ENCODE measurements at regions not wholly inside any gene's neighbourhood (a gene's known extent, or its start where the extent isn't known, plus 50 kb on each side); places are given as distances from the start of the nearest gene placed in this dataset.
A peak's percentile ranks its signal among the peaks of the same experiment; 100 is the strongest.

DNA sequence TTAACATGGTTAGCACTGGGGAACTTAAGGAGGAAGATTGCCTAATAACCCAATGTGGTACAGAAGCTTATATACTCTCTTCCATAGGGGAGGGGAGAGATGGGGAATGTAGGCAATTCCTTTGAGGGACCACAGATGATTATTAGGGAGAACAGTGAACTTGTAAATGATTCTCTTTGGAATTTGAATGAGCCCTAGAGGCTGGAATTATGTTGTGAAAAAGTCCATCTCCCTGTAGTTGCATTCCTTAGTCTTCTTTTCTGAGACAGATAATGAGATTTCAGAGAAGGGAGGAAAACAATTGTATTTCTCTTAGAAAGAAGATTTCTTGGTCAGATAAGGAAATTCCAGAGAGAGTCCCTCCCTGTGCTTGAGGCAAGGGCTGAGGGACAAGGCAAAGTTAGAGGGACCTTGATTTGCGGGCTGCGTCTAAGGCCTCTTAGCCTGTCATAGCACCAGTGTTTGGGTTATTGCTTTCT is 89.0 kb upstream of the HMCN1 start:
- no peak for DNase-seq

DNA sequence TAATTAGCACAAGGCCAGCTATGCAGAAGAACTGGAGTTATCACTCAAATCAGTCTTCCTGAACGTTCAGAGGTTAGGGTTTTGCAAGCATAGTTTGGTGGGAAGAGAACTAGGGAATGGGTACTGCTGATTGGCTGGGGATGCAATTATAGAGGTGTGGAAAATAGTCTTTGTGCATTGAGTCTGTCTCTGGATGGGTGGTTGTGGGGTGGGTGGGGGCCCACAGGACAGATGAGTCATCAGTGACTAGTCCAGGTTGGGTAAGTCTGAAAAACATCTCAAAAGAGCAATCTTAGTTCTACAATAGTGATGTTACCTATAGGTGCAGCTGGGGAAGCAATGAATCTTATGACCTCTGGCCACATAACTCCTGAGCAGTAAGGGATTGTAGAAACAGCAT is 89.7 kb upstream of the HMCN1 start:
- DNase-seq, result no peak

DNA sequence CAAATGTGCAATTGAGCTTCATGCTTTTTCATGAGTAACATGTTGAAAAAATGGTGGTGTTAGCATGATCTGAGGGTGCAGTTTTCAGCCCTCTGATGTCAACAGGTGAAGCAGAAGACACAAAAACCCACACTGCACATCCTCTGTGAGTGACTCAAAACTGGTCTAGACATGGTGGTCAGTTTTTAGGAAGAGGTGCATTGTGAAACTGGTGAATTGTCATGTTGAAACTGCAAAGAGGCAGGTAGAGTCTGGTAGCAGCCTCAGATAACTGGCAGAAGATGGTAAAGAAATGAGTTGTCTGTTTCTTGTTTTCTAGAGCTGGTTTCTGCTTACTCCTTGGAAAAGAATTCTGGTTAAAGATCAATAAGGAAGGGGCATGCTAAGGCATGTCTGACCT is 97.3 kb upstream of the HMCN1 start:
- no peak for DNase-seq

DNA sequence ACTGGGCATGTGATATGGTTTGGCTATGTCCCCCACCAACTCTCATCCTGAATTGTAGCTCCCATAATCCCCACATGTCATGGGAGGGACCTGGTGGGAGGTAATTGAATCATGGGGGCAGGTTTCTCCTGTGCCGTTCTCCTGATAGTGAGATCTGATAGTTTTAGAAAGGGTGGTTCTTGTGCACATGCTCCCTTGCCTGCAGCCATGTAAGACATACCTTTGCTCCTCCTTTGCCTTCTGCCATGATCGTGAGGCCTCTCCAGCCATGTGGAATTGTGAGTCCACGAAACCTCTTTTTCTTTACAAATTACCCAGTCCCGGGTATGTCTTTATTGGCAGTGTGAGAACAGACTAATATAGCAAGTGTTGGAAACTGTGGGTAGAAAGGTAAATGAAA is 99.5 kb upstream of the HMCN1 start:
- no peak for DNase-seq

DNA sequence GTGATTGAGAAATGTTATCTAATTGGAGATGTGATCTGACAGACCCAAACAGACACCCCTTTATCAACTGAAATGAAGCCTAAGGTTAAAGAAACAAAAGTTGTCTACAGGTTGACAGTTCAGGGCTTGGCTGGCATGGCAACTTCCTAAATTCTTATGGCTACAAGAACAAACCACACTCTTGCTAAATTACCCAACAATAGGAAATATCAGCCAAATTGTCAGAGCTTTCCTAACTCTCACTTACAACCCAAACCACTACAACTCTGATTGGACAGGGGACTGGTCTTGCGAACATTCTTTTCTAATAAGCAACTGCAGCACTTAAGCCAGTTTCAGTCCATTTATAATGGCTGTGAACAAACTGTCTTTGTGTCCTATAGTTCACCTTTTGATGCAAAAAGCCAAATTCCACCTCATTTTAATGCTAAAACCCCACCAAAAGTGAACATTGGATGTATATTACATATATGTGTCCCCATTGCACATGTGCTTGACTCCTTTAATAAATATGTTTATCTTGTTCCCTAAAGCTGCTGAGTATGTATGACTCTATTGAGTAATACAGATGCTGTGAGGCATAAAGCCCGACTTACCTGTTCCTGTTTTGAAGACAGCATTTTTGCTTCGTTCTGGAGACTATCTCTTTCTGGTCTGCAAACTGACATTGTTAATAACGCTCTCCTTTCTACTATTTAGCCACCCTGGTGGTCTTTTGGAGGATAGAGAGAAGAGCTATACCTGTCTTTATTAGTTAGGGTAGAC is 101.3 kb upstream of the HMCN1 start:
- no peak for DNase-seq

DNA sequence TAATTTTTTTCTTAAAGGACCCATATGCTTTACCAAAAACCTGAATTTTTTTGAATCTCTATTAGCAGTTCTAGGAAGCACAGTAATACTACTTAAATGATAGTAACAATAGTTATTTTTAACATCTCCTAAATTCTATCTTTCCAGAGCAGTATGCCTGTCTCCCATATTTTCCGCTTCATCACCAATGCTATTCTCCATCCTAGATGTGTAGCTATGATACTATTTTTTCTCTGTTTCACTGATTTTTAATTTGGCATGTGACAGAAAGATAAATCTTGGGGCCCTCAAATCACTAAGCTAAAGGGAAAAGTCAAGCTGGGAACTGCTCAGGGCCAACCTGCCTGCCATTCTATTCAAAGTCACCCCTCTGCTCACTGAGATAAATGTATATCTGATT is 102.3 kb upstream of the HMCN1 start:
- DNase-seq, result no peak

DNA sequence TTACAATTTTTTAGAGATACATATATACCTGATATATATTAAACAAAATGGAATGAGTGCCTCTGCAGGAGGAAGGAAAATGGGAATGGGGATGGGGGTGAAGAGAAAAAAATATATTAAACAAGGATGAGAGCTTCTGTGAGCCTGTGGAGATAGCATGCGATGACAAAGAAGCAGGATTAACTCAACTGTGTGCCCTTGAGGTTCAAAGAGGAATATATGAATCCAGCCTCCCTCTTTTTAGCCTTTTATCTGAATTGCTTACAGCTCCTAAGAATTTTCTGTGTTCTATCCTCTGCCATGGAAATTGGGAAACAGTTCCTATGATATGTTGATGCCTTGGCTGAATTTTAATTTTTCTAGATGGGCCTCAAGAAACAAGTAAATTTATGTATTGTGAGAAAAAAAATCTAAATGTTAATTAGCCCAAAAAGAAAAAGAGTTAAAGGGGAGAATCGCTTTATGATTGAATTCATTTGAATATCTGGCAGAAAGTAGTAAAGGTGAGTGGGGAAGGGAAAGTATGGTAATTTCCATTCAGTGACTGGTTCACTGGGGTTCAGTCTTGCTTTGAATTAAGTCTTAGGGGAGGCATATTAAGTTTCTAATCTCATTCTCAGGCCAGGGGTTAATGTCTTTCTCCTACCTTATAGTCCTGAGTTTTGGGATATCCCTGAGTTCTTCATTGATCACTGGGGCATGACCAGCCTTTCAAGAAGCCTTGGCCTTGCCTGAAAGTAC is 106.3 kb upstream of the HMCN1 start:
- no peak for DNase-seq

DNA sequence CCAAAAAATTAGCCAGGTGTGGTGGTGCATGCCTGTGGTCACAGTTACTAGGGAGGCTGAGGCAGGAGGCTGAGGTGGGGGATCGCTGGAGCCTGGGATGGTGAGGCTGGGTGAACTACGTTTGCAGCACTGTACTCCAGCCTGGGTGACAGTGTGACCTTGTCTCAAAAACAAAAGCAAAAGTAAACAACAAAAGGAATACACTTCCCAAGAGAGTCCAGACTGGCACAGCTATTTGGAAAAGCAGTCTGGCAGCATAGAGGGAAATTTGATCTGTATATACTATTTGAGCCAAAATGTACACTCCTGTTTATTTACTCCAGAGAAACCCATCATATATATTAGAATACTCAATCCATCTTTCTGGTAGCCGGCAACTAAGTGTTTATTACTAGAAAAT is 107.0 kb upstream of the HMCN1 start:
- DNase-seq, result no peak

DNA sequence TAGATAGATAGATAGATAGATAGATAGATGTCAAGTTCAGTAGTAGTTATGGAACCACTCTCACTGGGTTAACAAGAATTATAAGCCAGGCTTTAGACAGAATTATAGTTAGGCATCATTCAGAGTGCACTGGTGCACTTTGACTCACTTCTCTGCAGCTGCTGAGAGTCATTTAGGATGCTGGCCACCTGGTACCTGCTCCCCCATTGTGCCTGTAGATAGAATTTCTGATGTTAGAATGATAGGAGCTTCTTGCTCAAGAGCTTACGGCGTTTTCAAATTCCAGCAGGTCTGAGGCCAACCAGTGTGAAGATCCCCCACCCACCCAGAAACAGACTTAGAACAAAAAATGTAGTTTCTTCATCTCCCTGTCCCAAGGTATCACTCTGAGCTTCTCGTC is 107.8 kb upstream of the HMCN1 start:
- DNase-seq, result no peak

DNA sequence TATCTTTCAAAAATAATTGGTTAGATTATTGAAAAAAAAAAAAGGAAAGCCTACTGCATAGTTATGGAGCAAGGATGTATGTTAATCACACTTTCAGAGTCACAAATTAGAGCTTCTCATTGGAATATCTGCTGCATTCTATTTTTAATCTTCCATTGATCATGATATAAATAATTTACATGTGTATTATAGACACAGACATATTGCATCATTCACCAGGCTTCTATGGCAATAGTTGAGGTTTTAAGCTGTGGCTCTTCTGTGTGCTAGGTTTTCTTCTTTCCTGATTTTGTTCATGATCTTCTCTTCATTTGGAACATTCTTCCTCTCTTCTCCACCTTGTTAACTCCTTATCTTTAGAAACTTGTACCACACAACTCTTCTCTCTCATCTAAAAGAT is 123.2 kb upstream of the HMCN1 start:
- no peak for DNase-seq

DNA sequence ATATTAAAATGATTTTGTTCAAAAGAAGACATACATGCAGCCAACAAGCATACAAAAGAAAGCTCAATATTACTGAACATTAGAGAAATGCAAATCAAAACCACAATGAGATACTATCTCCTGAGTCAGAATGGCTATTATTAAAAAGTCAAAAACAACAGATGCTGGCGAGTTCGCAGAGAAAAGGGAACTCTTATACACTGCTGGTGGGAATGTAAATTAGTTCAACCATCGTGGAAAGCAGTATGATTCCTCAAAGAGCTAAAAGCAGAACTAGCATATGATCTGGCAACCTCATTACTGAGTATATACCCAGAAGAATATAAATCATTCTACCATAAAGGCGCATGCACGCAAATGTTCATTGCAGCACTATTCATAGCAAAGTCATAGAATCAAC is 126.0 kb upstream of the HMCN1 start:
- DNase-seq, result no peak

DNA sequence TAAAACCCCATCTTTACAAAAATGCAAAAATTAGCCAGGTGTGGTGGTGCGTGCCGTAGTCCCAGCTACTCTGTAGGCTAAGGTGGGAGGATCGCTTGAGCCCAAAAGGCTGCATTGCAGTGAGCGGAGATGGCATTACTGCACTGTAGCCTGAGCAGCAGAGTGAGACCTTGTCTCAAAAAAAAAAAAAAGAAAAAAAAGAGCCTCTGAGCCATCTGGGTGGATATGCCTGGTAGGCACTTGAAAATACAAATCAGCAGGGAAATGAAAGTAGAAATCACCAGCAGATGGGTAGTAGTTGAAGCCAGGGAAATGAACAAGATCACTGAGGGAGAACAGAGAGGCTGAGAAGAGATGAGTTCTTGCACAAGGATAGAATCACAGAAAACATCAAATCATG is 131.0 kb upstream of the HMCN1 start:
- DNase-seq, result no peak

DNA sequence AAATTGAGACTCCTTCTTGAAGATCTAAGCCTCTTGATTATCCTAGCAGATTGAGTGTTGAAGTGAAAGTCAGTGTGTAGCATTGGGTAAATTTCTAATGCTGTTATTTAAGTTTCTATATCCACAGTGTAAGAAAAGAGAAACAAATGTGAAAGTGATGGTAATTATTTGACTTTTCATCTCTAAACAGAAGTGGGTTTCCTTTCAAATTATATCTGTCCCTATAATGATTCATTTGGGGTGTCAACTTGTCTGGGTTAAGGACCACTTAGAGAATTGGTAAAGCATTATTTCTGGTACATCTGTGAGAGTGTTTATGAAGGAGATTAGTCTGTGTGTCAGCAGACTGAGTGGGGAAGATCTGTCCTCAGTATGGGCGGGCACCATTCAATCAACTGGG is 133.0 kb upstream of the HMCN1 start:
- no peak for DNase-seq

DNA sequence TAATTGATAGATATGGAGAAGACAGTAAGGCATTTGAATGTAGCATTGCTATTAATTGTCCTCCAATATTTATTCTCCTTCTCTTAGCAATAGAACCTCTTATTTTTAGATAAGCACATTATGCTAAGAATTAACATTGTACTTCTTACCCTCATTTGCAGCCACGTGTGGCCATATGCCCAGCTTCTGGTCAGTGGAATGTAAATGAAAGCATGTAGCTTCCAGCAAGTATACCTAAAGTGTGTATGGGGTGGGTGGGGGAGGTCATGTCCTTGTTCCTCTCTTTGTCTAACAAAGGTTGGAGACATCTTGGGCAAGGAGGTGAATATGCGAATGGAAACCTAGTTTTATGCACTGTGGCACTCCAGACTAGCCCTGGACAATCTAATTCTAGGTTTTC is 133.6 kb upstream of the HMCN1 start:
- DNase-seq, result no peak

DNA sequence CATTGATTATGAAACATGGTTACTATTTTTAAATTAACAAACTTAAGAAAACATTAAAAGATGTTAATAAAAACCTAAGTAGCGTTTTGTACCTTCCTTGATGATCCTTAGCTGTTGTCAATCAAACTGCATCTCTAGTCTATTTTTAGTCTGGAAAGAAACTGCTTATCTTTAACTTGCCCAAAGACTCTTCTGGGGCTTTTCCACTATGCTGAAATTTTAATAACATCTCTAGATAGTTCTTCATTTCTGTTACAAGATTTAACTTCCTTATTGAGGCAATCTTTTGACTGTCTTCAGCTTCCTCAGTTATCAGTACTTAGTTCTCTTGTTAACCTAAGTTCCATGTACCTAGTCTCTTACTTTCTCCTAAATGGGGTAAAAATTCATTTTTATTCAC is 135.9 kb upstream of the HMCN1 start:
- no peak for DNase-seq

DNA sequence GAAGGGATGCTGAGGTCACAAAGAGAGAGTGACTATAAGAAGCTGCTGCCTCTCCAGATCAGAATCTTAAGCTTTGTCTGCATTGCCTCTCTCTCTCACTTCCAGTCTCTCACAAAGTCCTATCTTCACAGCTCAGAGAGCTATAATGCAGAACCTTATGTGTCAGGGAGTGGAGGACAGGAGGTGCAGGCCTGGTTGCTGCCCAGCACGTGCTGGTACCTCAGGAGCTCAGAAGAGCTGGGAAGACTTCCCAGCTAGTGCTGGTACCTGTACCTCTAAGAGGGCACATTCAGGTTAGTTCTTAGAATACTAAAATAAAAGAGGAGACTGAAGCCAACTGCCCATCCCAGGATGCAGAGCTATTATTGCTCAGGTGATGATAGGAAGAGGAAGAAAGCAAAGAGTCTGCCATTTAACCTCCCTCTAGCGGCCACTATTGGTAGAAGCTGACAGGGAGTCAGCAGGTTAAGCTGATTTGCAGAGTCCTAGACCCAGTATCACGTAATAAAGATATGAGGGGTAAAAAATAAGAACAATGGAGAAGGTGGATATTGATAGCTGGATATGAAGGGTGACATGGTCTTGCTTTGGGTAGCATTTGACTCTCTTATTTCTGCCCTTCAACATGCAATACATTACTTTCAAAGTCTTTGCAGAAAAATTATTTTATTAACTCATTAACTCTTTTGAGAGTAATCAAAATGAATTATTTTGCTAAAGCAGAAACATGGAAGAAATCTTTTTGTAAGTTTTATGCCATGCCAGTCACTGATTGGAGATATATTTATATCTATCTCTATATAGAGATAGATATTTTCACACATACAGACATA is 138.1 kb upstream of the HMCN1 start:
- DNase-seq, result peak; percentile 9

DNA sequence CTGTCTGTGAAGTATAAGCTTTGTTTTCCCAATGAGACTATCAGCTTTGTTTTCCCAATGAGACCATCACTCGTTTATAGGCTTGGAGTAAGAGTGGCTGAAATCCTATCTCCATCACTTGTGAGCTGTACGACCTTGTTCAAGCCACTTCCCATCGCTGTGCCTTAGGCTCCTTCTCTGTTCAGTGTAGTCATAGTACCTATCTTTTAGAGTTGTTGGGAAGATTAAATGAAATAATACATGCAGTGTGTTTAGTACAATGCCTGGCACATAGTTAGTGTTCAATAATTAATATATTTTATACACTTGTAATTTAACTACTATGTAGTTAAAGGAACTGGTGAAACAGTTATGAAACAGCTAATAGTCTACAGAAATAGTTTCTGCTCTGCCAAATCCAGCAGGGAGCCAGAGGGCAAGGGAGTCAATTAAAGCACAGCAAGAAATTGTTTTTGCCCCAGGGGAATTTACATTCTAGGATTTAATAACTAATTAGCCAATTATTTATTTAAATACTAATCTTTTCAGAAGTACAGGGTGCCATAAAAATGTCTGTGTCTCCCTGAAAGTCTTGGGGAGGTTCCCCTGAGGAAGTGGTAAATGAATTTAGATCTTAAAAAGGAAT is 139.3 kb upstream of the HMCN1 start:
- no peak for DNase-seq

DNA sequence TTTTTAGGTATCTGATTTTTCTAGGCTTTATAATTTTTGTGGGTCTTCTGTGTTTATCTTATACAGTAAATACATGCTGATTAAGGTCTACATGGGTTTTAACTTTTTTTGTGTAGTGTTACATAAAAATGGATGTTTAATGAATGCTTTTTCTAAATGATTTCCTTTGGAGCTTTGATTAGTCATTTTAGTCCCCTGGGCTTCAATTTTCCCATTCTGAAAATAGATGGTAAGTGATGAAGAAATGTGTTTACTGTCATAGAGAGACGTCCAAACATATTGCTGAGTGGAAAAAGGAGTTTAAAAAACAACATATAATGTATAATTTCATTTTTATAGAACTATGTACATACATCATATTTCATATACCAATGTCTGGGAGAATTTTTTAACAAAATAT is 140.9 kb upstream of the HMCN1 start:
- DNase-seq, result no peak

DNA sequence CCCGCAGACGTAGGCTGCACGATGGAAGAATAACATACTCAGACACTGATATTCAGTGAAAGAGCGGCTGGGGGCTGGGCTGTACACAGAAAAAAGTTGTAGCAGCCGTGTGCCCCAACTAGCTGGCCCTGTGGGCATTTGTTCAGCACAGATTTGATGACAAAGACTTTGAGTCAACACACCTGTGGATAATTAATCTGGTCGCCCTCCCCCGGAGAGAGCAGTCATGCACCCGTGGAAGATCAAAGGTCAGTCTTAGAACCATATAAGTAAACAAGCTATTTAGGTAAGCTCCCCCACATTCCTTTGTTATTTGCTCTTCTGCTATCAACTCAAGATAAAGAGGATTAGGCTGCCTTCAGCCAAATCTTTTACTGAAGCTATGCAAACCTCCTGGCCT is 148.4 kb upstream of the HMCN1 start:
- DNase-seq, result no peak

DNA sequence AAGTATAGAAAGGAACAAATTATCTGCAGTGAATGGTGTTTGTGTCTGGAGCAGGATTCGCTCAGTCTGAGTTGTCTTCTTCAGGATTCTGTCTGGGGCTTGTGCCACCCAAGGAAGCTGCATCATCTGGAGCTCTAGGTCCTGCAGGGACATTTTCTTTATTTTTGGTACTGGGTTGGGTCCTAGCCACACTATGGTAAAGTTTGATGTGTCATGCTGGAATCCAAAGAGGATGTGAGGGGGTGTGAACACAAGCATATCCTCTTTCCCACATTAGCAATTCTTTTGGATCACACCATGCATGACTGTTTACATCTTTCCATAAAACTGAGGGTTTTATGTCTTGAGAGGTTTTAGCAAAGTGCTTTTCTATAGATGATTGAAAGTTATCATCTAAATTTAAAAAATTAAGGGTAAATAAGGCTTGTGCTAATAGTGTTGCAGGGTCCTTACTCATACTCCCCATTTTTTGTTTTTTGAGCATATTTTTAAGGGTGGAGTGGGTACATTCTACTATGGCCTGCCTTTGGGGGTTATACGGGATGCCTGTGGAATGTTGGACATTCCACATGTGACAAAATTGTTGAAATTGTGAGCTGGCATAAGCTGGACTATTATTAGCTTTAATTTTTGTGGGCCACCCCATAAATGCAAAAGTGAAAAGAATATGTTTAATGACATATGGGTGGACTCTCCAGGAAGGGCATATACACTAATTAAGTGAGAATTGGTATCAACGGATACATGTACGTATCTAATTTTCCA is 152.0 kb upstream of the HMCN1 start:
- no peak for DNase-seq

DNA sequence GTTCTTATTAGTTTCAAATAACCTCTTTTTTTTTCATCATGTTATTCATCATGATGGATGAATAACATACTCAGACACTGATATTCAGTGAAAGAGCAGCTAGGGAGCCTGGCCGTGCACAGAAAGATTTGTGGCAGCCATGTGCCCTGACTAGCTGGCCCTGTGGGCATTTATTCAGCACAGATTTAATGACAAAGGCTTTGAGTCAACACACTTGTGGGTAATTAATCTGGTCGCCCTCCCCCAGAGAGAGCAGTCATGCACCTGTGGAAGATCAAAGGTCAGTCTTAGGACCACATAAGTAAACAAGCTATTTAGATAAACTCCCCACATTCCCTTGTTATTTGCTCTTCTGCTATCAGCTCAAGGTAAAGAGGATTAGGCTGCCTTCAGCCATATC is 153.2 kb upstream of the HMCN1 start:
- DNase-seq, result no peak

DNA sequence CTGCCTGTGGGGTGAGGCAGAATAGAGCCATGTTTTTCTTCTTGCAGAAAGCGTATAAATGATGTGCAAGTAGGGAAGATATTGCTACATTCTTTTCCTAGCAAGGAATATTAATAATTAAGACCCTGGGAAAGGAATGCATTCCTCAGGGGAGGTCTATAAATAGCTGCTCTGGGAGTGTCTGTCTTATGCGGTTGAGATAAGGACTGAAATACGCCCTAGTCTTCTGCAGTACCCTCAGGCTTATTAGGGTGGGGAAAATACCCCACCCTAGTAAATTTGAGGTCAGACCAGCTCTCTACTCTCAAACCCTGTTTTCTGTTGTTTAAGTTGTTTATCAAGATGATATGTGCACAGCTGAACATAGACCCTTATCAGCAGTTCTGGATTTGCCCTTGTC is 155.9 kb upstream of the HMCN1 start:
- no peak for DNase-seq
